ENCODE measurements at regions not wholly inside any gene's neighbourhood (a gene's known extent, or its start where the extent isn't known, plus 50 kb on each side); places are given as distances from the start of the nearest gene placed in this dataset.

DNA sequence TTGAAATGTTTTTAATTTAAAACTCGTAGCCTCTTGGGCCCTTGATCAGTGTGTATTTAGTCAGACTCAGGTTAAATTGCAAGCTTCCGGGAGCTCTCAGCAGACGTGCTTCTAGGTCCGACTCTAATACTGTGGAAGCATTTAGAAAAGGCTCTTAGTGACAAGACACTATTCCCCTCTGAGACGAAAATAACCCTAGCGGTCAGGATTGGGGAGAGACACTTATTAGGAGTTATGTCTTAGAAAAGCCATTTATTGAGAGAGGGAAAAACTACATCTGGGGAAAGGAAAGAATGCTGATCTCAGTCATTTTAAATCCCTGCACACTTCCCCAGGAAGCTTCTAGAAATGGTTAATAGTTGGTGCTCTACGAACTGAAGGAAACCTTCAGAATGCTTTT, 110.5 kb upstream of the NCK2 start (continued):
- no peak for TF ChIP-seq SP2 (IDR thresholded peaks at IDR 0.05; ENCODE audit: low read length)
- no peak for TF ChIP-seq NRF1 (IDR thresholded peaks at IDR 0.05; ENCODE audit: low read depth, low read length)
- no peak for TF ChIP-seq KDM4A (IDR thresholded peaks at IDR 0.05; ENCODE audit: low read depth, low read length, severe bottlenecking)
- no peak for TF ChIP-seq TCF12 (IDR thresholded peaks at IDR 0.05; ENCODE audit: low read depth, low read length)
- TF ChIP-seq CBX5 (IDR thresholded peaks at IDR 0.05; ENCODE audit: low read depth, low read length), result no peak
- TF ChIP-seq USF2 (IDR thresholded peaks at IDR 0.05; ENCODE audit: low read length), result no peak
- TF ChIP-seq EGR1 (IDR thresholded peaks at IDR 0.05; ENCODE audit: borderline replicate concordance, low read depth, low read length), result no peak
- TF ChIP-seq SP1 (IDR thresholded peaks at IDR 0.05; ENCODE audit: low read depth, low read length), result no peak
- no peak for TF ChIP-seq POLR2A (IDR thresholded peaks at IDR 0.05; ENCODE audit: control extremely low read depth in 1 of 2, low read depth in 2 of 2, low read length in 2 of 2)
- TF ChIP-seq TBP (IDR thresholded peaks at IDR 0.05; ENCODE audit: low read depth, low read length), result no peak
- TF ChIP-seq JUN (IDR thresholded peaks at IDR 0.05; ENCODE audit: low read depth, low read length), result no peak
